ENCODE measurements at regions not wholly inside any gene's neighbourhood (a gene's known extent, or its start where the extent isn't known, plus 50 kb on each side); places are given as distances from the start of the nearest gene placed in this dataset.

DNA sequence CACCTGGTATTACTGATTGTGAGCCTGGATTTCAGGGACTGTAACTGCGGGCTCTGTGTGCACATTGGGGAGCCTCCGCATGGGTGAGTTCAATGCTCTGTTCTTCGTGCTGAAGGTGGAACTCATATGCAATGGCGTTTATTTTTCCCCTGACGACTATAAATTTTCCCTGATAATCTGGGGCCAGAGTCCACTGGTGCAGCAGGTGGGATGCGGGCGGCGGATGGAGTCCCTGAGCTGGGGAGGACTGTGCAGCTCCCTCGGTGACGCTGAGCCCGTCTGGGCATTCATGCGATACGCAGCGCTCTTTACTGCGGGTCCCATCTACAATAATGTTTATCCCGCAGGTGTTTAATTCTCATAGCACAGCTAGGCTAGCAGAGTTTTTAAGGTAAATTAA lies 181.6 kb upstream of the ALKAL2 start:
- intact Hi-C loops (cut with micrococcal nuclease) = no loop called here
- DNase-seq = no peak
- Mint-ChIP-seq H3K4me1 (peaks cover 2 to 5% (median 4%) of the 10 kb centered on the region in 4 donors), H3K9me3 (peaks cover 0 to 18% (median 11%) of the 10 kb centered on the region in 8 donors), H3K4me3 (no peak overlapping the region), H3K27ac (no peak overlapping the region), H3K27me3 (peaks cover 31 to 32% of the 10 kb centered on the region in 2 donors), H3K36me3 (no peaks in the 10 kb centered on the region)
- H3K27ac ChIP-seq (ENCODE audit: low read depth, low read length) = no peak overlapping the region
- ChIA-PET POLR2A (ENCODE audit: partially characterized antibody) (no interaction called here), CTCF (ENCODE audit: partially characterized antibody) (no interaction called here)
- no peaks in the 10 kb centered on the region for H3K4me1 ChIP-seq (ENCODE audit: insufficient read depth, low read length)
- no peaks in the 10 kb centered on the region for H3K36me3 ChIP-seq (ENCODE audit: insufficient read depth, low read length)
- no peak overlapping the region for H3K4me3 ChIP-seq (ENCODE audit: low read length in 2 of 2)
- peaks cover 13% of the 10 kb centered on the region for H3K27me3 ChIP-seq (ENCODE audit: insufficient read depth, low read length)
- no peaks in the 10 kb centered on the region for H3K9me3 ChIP-seq (ENCODE audit: control insufficient read depth in 1 of 2, low read length in 2 of 2)

DNA sequence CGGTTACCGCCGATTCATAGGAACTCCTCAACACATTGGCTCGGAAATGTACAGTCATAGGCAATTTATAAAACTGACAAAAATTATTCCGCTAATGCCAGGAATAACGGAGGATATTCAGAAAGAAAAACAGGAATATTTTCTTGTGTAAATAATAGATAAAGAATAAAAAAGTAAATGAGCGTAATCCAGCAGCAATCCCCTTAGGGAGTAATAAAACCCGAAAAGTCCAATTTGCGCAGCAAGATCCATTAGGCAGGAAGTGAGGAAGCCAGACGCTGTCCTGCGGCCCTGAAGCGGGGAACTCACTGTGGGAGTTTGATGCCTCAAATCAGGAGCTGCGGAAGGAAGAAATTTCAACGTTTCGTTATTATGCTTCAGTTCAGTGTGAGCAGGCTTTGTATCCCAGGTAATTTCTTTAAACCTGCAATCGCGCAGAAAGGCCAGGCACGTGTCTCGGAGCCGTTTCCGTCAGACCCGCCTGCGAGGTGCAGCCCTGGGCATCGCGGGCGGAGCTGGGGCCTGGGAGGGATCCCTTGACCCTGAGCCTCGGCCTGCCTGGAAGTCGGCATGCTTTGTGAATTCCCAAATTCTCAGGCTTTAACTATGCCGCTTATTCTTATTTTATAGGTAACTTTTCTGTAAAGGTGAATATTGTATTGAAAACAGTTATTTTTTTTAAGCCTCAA lies 180.9 kb upstream of the ALKAL2 start:
- Mint-ChIP-seq H3K4me1 (peaks cover 0 to 5% (median 4%) of the 10 kb centered on the region in 4 donors), H3K27ac (no peak overlapping the region), H3K4me3 (peak overlapping the region in 2 of 8 donors; percentile 29 to 51), H3K9me3 (peaks cover 0 to 17% (median 7%) of the 10 kb centered on the region in 8 donors), H3K36me3 (no peaks in the 10 kb centered on the region), H3K27me3 (peaks cover 31 to 35% of the 10 kb centered on the region in 2 donors)
- Histone ChIP-seq H3K36me3 (ENCODE audit: insufficient read depth, low read length) (no peaks in the 10 kb centered on the region), H3K4me1 (ENCODE audit: insufficient read depth, low read length) (no peaks in the 10 kb centered on the region), H3K27me3 (ENCODE audit: insufficient read depth, low read length) (peaks cover 13% of the 10 kb centered on the region), H3K27ac (ENCODE audit: low read depth, low read length) (no peak overlapping the region), H3K9me3 (ENCODE audit: control insufficient read depth in 1 of 2, low read length in 2 of 2) (no peaks in the 10 kb centered on the region), H3K4me3 (ENCODE audit: low read length in 2 of 2) (no peak overlapping the region)
- POLR2A ChIA-PET (ENCODE audit: partially characterized antibody) = no interaction called here
- DNase-seq = no peak
- intact Hi-C loops (cut with micrococcal nuclease) = no loop called here
- CTCF ChIA-PET (ENCODE audit: partially characterized antibody) = no interaction called here

DNA sequence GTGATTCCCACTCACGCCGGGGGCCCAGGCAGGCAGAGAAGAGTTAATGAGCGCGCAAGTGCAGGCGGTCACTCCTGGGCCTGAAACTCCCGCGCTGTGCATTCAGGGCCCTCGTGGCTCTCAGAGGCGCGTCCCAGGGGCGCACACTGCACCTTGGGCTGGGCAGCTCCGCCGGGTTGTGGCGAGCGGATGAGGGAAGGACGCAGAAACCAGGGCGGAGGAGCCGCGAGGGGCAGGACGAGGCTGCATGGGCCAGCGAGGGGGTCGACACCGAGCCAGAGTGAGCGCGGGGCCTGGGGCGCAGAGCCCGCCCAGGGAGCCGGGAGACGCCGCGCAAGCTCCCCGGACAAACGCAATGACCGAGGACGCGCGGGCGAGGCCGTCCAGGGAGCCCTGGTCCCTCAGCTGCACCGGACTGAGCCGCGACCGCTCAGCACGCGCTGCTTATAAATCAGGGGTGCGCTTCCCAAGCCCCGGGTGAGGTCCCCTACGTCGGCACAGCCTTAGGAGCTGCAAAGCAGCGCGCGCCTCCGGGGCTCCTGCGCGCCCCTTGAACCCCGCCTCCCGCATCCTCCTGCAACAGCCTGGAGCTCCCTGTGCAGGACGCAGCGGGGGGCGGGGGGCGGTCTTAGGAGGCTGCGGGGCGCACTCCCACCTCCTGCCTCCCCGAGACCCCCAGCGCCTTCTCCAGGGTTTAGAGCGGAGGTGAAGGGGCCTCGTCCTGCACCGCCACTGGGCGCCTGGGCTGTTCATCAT lies 180.2 kb upstream of the ALKAL2 start:
- Mint-ChIP-seq H3K27ac (no peak overlapping the region), H3K4me1 (peaks cover 0 to 5% (median 4%) of the 10 kb centered on the region in 4 donors), H3K36me3 (no peaks in the 10 kb centered on the region), H3K4me3 (peak overlapping the region in 3 of 8 donors; percentile 9 to 56 (median 29)), H3K27me3 (peaks cover 31 to 36% of the 10 kb centered on the region in 2 donors), H3K9me3 (peaks cover 0 to 10% (median 3%) of the 10 kb centered on the region in 8 donors)
- H3K9me3 ChIP-seq (ENCODE audit: control insufficient read depth in 1 of 2, low read length in 2 of 2) = no peaks in the 10 kb centered on the region
- CTCF ChIA-PET (ENCODE audit: partially characterized antibody) = no interaction called here
- no peaks in the 10 kb centered on the region for H3K36me3 ChIP-seq (ENCODE audit: insufficient read depth, low read length)
- H3K4me1 ChIP-seq (ENCODE audit: insufficient read depth, low read length) = no peaks in the 10 kb centered on the region
- no peak overlapping the region for H3K4me3 ChIP-seq (ENCODE audit: low read length in 2 of 2)
- H3K27me3 ChIP-seq (ENCODE audit: insufficient read depth, low read length) = peaks cover 13% of the 10 kb centered on the region
- no peak for DNase-seq
- H3K27ac ChIP-seq (ENCODE audit: low read depth, low read length) = no peak overlapping the region
- POLR2A ChIA-PET (ENCODE audit: partially characterized antibody) = no interaction called here
- intact Hi-C loops (cut with micrococcal nuclease) = no loop called here

DNA sequence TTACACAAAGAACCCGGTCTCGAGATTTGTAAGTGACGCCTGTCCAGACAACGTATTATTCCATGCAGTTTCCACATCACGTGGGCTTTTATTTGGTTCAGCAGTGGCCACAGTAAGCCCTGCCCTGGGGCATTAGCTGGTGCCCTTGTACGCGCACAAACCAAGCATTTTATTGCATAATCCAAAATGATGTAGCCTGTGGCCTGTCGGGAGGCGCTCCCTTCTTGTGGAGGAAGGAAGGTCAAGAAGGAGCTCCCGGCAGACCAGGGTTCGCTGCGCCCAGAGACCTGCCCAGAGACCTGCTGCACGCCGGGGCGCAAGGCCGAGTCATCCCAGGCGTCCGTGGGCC lies 179.6 kb upstream of the ALKAL2 start:
- Mint-ChIP-seq H3K36me3 (no peaks in the 10 kb centered on the region), H3K9me3 (peaks cover 0 to 5% (median 0%) of the 10 kb centered on the region in 8 donors), H3K27me3 (peaks cover 32 to 36% of the 10 kb centered on the region in 2 donors), H3K4me1 (peaks cover 0 to 6% (median 4%) of the 10 kb centered on the region in 4 donors), H3K27ac (no peak overlapping the region), H3K4me3 (peak overlapping the region in 3 of 8 donors; percentile 9 to 56 (median 10))
- Histone ChIP-seq H3K9me3 (ENCODE audit: control insufficient read depth in 1 of 2, low read length in 2 of 2) (no peaks in the 10 kb centered on the region), H3K4me3 (ENCODE audit: low read length in 2 of 2) (no peak overlapping the region), H3K27ac (ENCODE audit: low read depth, low read length) (no peak overlapping the region), H3K4me1 (ENCODE audit: insufficient read depth, low read length) (no peaks in the 10 kb centered on the region), H3K27me3 (ENCODE audit: insufficient read depth, low read length) (peaks cover 13% of the 10 kb centered on the region), H3K36me3 (ENCODE audit: insufficient read depth, low read length) (no peaks in the 10 kb centered on the region)
- CTCF ChIA-PET (ENCODE audit: partially characterized antibody) = no interaction called here
- POLR2A ChIA-PET (ENCODE audit: partially characterized antibody) = no interaction called here
- intact Hi-C loops (cut with micrococcal nuclease) = no loop called here
- no peak for DNase-seq

DNA sequence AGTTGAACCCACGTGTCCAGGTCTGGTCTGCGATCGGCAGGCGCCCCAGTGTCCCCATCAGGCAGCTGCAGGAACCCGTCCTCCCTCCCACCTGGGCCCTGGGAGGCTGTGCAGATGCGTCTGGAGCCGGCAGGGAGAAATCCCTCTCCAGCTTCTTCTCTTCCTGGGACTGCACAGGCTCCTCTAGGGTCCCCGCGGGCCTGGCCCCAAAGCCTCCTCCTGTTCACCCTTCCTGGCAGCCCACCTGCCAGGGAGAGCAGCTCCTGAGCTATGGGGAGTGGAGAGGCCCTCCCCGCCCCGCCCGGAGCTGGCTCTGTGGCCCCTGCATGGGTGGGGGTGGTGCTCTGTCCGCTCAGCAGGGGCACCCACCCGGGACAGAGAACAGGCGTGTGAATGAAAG lies 179.2 kb upstream of the ALKAL2 start:
- Mint-ChIP-seq H3K27me3 (peaks cover 35 to 38% of the 10 kb centered on the region in 2 donors), H3K9me3 (peaks cover 0 to under 1% (median 0%) of the 10 kb centered on the region in 8 donors), H3K4me1 (peaks cover 2 to 10% (median 4%) of the 10 kb centered on the region in 4 donors), H3K4me3 (no peak overlapping the region), H3K27ac (no peak overlapping the region), H3K36me3 (no peaks in the 10 kb centered on the region)
- Histone ChIP-seq H3K36me3 (ENCODE audit: insufficient read depth, low read length) (no peaks in the 10 kb centered on the region), H3K9me3 (ENCODE audit: control insufficient read depth in 1 of 2, low read length in 2 of 2) (no peaks in the 10 kb centered on the region), H3K27me3 (ENCODE audit: insufficient read depth, low read length) (peaks cover 13% of the 10 kb centered on the region), H3K4me3 (ENCODE audit: low read length in 2 of 2) (no peak overlapping the region), H3K4me1 (ENCODE audit: insufficient read depth, low read length) (no peaks in the 10 kb centered on the region), H3K27ac (ENCODE audit: low read depth, low read length) (no peak overlapping the region)
- ChIA-PET CTCF (ENCODE audit: partially characterized antibody) (no interaction called here), POLR2A (ENCODE audit: partially characterized antibody) (no interaction called here)
- intact Hi-C loops (cut with micrococcal nuclease) = no loop called here
- no peak for DNase-seq

DNA sequence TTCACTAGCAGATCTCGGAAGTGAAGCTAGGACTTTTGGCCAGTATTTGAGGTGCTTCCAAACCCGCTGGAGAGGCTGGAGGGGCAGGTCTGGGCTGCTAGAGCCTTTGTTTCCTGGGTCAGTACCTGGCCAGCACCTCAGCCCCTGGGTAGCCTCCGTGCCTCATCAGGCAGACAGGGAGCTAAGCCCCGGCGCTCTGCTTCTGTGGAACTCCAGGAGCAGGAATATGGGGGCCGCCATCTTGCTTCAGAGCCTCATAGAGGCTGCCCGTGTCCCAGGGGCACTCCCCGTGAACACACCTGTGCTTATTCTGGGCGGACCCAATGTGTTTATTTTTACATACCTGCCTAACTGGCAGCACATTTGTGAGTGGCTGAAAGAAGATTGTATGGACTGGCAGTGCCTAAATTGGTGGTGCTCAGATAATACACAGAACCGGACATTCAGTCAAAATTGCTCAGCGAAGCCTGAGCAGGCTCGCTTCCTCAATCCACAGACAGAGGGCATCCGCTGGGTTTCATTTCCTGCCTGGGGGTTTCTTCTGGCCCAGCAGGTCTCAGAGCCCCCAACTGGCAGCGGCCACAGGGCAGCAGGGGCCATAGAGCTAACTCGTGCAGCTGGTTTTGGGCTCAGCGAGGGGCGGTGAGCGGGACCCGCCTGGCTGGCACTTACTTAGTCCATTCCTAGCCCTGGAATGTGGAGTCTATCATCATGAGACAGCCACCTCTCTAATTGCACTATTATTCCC lies 176.8 kb upstream of the ALKAL2 start:
- H3K27ac ChIP-seq (ENCODE audit: low read depth, low read length) = no peak overlapping the region
- no peaks in the 10 kb centered on the region for H3K9me3 Mint-ChIP-seq

DNA sequence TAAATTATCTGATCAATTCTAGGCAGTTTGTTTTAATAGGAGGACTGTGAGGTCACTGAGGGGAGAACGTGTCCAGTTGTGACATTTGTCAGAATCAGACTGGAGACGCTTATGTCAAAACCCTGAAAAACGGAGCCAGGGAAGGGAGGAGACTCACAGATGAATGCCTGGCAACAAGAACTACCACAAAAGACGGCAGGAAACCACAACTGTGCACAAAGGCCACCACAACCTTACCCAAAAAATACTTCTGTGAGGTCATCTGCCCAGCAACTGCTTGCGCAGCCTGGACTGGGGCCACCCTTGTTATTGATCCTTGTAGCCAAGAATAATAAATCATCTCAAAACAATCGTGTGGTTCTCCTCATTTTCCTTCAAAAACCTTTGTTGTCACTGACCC lies 173.0 kb upstream of the ALKAL2 start:
- Mint-ChIP-seq H3K27me3 (peaks cover 36 to 45% of the 10 kb centered on the region in 2 donors), H3K9me3 (peaks cover 0 to 1% (median 0%) of the 10 kb centered on the region in 8 donors), H3K4me1 (peaks cover 21 to 33% (median 25%) of the 10 kb centered on the region in 4 donors), H3K36me3 (no peaks in the 10 kb centered on the region), H3K4me3 (peak overlapping the region; percentile 43 to 85 (median 74)), H3K27ac (peak overlapping the region; percentile 8 to 92 (median 82))
- H3K36me3 ChIP-seq (ENCODE audit: insufficient read depth, low read length) = no peaks in the 10 kb centered on the region
- H3K4me1 ChIP-seq (ENCODE audit: insufficient read depth, low read length) = peaks cover 23% of the 10 kb centered on the region
- intact Hi-C loops (cut with micrococcal nuclease) = loop anchor here (1.0 kb wide), 1 partner anchor 67 kb away; no protein-coding TSS in a partner anchor
- POLR2A ChIA-PET (ENCODE audit: partially characterized antibody) = interaction anchor here (1.7 kb wide), 1 partner anchor 31 kb away, joined by 7 read pairs; no protein-coding TSS in a partner anchor
- no peak overlapping the region for H3K27ac ChIP-seq (ENCODE audit: low read depth, low read length)
- H3K4me3 ChIP-seq (ENCODE audit: low read length in 2 of 2) = no peak overlapping the region
- no peaks in the 10 kb centered on the region for H3K9me3 ChIP-seq (ENCODE audit: control insufficient read depth in 1 of 2, low read length in 2 of 2)
- peak; percentile 74 to 85 (median 81) for DNase-seq
- CTCF ChIA-PET (ENCODE audit: partially characterized antibody) = no interaction called here
- no peaks in the 10 kb centered on the region for H3K27me3 ChIP-seq (ENCODE audit: insufficient read depth, low read length)

More for the DNA sequence above, 176.8 kb upstream of the ALKAL2 start:
- no peak for DNase-seq
- ChIA-PET POLR2A (ENCODE audit: partially characterized antibody) (no interaction called here), CTCF (ENCODE audit: partially characterized antibody) (no interaction called here)
- Histone ChIP-seq H3K27me3 (ENCODE audit: insufficient read depth, low read length) (peaks cover 10% of the 10 kb centered on the region), H3K4me3 (ENCODE audit: low read length in 2 of 2) (no peak overlapping the region), H3K4me1 (ENCODE audit: insufficient read depth, low read length) (peaks cover 22% of the 10 kb centered on the region), H3K9me3 (ENCODE audit: control insufficient read depth in 1 of 2, low read length in 2 of 2) (no peaks in the 10 kb centered on the region), H3K36me3 (ENCODE audit: insufficient read depth, low read length) (no peaks in the 10 kb centered on the region)
- Mint-ChIP-seq H3K4me1 (peaks cover 18 to 32% (median 25%) of the 10 kb centered on the region in 4 donors), H3K27me3 (peaks cover 47 to 51% of the 10 kb centered on the region in 2 donors), H3K36me3 (no peaks in the 10 kb centered on the region), H3K27ac (peak overlapping the region in 1 of 7 donors; percentile 67), H3K4me3 (no peak overlapping the region)
- intact Hi-C loops (cut with micrococcal nuclease) = no loop called here

All from CD4-positive, alpha-beta memory T cell (primary cell).